HG03442 (cell line): ENCODE measurements at regions not wholly inside any gene's neighbourhood (a gene's known extent, or its start where the extent isn't known, plus 50 kb on each side); places are given as distances from the start of the nearest gene placed in this dataset.
"Not testable (repeated sequence)": the region's sequence is repeated elsewhere in the genome, so short reads cannot be mapped to it uniquely, and the experiment has no call there.

Experiments used
- ATAC-seq: cut with Tn5 transposase; IDR thresholded peaks from one replicate; pipeline ENCODE4 v1.9.1; 2021; ENCODE audit warnings: mild to moderate bottlenecking, moderate library complexity; ENCODE audit not compliant: unreplicated experiment

- no peak for ATAC-seq
Observed at GRCh38 chrX:42832764-42833549, 55.0 kb upstream of the PPP1R2C start.

GRCh38 chrX:42833550-42833940 is 55.6 kb upstream of the PPP1R2C start:
- ATAC-seq, result not testable (repeated sequence)

GRCh38 chrX:42837101-42837726 is 59.3 kb upstream of the PPP1R2C start:
- ATAC-seq, result no peak

- ATAC-seq, result peak; percentile 72
Observed at GRCh38 chrX:42837747-42838146, 59.8 kb upstream of the PPP1R2C start.

GRCh38 chrX:42839632-42840031 is 61.7 kb upstream of the PPP1R2C start:
- no peak for ATAC-seq

- no peak for ATAC-seq
Observed at GRCh38 chrX:42846741-42847140, 68.8 kb upstream of the PPP1R2C start.

GRCh38 chrX:42855259-42855658 is 77.3 kb upstream of the PPP1R2C start:
- no peak for ATAC-seq

GRCh38 chrX:42857766-42858165 is 79.8 kb upstream of the PPP1R2C start:
- ATAC-seq, result no peak

GRCh38 chrX:42869011-42869410 is 91.0 kb upstream of the PPP1R2C start:
- no peak for ATAC-seq

GRCh38 chrX:42869659-42870476 is 91.9 kb upstream of the PPP1R2C start:
- ATAC-seq, result peak; percentile 92

- no peak for ATAC-seq
Observed at GRCh38 chrX:42886519-42886918, 108.6 kb upstream of the PPP1R2C start.

- no peak for ATAC-seq
Observed at GRCh38 chrX:42900947-42901346, 123.0 kb upstream of the PPP1R2C start.

- no peak for ATAC-seq
Observed at GRCh38 chrX:42902513-42902912, 124.5 kb upstream of the PPP1R2C start.

- no peak for ATAC-seq
Observed at GRCh38 chrX:42920752-42921151, 142.8 kb upstream of the PPP1R2C start.

GRCh38 chrX:42930071-42930470 is 152.1 kb upstream of the PPP1R2C start:
- ATAC-seq, result no peak

GRCh38 chrX:42930951-42931350 is 153.0 kb upstream of the PPP1R2C start:
- ATAC-seq, result no peak

GRCh38 chrX:42933187-42933586 is 155.2 kb upstream of the PPP1R2C start:
- ATAC-seq, result no peak

- peak; percentile 97 for ATAC-seq
Observed at GRCh38 chrX:42934020-42934726, 156.2 kb upstream of the PPP1R2C start.

GRCh38 chrX:42941671-42942070 is 163.7 kb upstream of the PPP1R2C start:
- ATAC-seq, result no peak

GRCh38 chrX:42943051-42943974 is 165.3 kb upstream of the PPP1R2C start:
- peak; percentile 55 for ATAC-seq
